ENCODE measurements at regions not wholly inside any gene's neighbourhood (a gene's known extent, or its start where the extent isn't known, plus 50 kb on each side); places are given as distances from the start of the nearest gene placed in this dataset.
"Not testable (repeated sequence)": the region's sequence is repeated elsewhere in the genome, so short reads cannot be mapped to it uniquely, and the experiment has no call there.

- DNase-seq (ENCODE audit: low read depth): no peak
Observed at GRCh38 chr9:73344060-73344459, 192.4 kb downstream of the ANXA1 start.

- no peak for DNase-seq (ENCODE audit: low read depth)
Observed at GRCh38 chr9:73347123-73347522, 195.5 kb downstream of the ANXA1 start.

GRCh38 chr9:73347720-73348119, 196.1 kb downstream of the ANXA1 start:
- DNase-seq (ENCODE audit: low read depth): no peak

DNA sequence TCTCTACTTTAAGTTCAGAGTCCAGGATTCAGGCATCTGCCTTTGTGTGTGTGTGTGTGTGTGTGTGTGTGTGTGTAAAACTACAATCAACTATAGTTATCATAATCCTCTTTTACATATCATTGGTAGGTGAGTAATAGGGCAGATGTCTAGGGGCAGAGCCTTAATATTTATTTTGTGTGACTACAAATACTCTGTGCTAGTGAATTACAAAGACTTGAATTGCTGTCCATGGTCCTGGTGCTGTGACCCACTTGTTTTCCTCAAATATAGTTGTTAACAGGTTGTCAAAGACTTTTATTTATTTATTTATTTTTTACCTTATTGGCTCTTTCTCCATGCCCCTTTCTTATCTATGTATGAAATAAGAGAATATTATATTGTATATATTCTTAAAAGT, 196.8 kb downstream of the ANXA1 start:
- no peak for DNase-seq (ENCODE audit: low read depth)

DNA sequence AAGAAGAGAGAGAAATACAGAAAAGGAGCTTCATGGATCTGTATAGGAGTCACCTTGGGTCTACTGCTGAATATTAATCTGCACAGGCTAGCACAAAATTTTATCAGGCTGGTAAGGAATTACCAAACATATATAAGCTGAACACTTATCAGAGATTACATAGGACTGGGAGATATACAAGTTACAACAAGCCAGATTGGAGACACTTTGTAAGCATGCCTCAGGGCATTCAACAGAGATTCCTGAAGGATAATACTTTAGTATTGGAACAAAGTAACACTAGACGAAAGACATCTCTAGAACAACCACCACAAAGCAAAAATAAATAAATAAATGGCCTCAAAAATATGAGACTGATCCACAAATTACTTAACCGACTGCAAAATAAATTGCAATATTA, 197.8 kb downstream of the ANXA1 start:
- no peak for DNase-seq (ENCODE audit: low read depth)

GRCh38 chr9:73357607-73358006, 205.9 kb downstream of the ANXA1 start:
- DNase-seq (ENCODE audit: low read depth): no peak

GRCh38 chr9:73370053-73370452, 218.4 kb downstream of the ANXA1 start:
- no peak for DNase-seq (ENCODE audit: low read depth)

GRCh38 chr9:73371801-73372200, 220.1 kb downstream of the ANXA1 start:
- no peak for DNase-seq (ENCODE audit: low read depth)

- DNase-seq (ENCODE audit: low read depth): no peak
Observed at GRCh38 chr9:73380411-73380810, 228.7 kb downstream of the ANXA1 start.

DNA sequence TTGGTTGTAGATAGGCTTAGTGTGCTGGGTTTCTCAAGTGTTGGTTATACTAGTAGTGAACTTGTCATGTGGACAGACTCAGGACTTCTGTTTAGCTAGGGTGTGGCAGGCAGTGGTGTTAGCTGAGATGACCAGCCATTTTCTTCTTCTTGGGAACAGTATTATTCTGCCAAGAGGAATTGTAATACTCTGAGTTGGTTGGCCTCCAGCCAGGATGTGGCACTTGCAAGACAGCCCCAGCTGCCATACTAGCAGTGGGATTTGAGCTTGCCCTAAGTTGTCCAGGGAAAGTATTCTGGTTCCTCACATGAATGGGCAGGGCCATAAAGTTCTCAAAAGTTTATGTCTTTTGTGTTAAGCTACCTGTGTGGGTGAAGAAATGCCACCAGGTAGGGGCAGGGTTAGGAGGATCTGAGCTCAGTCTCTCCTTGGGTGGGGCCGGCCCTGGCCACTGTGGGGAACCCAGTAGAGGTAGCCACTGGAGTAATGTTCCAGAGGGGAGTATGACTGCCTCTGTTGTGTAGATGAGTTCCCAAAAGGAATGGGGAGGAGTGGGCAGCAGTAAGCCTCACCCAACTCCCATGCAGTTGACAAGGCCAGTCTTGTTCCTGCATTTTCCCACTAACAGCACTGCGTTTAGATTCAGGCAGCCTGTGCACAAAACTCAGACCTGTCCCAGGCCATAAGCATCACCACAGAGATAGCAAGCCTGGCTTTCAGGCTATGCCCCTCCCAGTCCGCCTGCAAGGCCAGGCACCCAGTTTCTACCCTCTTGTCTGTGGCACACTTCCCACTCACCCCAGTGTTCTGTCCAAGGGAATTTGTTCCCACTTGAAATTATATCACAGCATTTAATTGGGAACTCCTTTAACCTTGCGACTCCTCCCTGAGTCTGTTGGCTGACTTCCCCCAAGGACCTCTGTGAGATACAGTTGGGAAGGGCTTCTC, 250.7 kb downstream of the ANXA1 start:
- no peak for DNase-seq (ENCODE audit: low read depth)

DNA sequence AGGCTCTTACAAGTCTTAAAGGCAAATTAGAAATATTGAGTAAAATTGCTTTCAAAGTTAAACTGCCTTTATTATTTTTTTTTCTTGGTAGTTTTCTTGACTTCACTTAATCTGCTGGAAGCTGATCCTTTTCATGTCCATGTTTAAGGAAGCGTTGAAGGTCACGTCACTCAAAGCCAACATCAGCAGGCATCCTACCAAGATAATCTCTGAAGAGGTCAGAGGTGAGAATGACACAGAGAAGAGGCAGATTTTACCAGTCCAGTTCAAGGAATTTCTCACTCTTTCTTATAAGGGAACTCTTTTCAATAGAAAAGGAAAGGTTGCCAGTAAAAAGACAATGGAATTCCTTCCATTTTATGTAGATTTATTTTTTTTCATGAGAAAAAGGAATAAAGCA, 259.8 kb downstream of the ANXA1 start:
- no peak for DNase-seq (ENCODE audit: low read depth)

- DNase-seq (ENCODE audit: low read depth): no peak
Observed at GRCh38 chr9:73412874-73413273, 261.2 kb downstream of the ANXA1 start.

GRCh38 chr9:73423891-73424290, 272.2 kb downstream of the ANXA1 start:
- no peak for DNase-seq (ENCODE audit: low read depth)

DNA sequence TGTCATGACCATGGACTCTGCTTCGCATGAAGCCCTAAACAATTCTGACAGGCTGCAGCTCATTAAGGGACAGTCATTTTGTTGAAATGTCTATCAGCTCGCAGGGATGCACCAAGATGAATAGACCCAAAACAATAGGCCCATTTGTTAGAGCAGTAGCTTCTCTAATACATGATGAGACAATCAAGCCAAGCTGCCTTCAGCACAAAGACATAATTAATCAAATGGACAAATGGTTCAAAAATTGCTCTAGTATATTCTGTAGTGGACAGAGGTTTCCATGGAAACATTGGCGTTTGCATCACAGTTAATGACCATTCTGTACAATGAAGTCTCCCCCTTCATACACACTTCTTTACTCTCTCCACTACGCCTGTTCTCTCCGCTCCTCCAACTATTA, 274.6 kb downstream of the ANXA1 start:
- DNase-seq (ENCODE audit: low read depth): no peak

GRCh38 chr9:73434826-73435225, 283.2 kb downstream of the ANXA1 start:
- DNase-seq (ENCODE audit: low read depth): no peak

GRCh38 chr9:73437758-73438157, 286.1 kb downstream of the ANXA1 start:
- no peak for DNase-seq (ENCODE audit: low read depth)

- DNase-seq (ENCODE audit: low read depth): not testable (repeated sequence)
Observed at GRCh38 chr9:73439839-73440238, 288.2 kb downstream of the ANXA1 start.

GRCh38 chr9:73441223-73441622, 289.6 kb downstream of the ANXA1 start:
- DNase-seq (ENCODE audit: low read depth): no peak

- DNase-seq (ENCODE audit: low read depth): no peak
Observed at GRCh38 chr9:73441890-73442818, 290.5 kb downstream of the ANXA1 start.

- DNase-seq (ENCODE audit: low read depth): no peak
Observed at GRCh38 chr9:73444821-73445220, 293.2 kb downstream of the ANXA1 start.

- DNase-seq (ENCODE audit: low read depth): not testable (repeated sequence)
Observed at GRCh38 chr9:73445384-73445783, 293.7 kb downstream of the ANXA1 start.

DNA sequence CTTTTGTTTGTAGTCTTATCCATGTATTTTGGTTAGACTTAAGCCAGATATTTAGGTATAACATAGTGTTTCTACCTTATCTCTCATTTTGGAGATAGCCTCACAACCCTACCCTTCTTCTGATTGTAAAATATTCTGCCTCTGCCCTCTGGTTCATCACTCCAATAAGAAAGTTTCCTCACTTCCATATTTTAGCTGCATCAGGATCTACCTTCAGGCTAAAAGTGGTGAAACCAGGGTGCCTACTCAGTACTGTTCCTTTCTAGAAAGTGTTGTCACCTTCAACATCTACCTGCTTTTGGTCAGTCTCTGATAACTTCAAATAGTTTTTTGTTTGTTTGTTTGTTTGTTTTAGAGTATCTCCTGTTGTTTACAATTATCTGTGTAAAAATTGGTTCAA, 294.6 kb downstream of the ANXA1 start:
- DNase-seq (ENCODE audit: low read depth): no peak

- no peak for DNase-seq (ENCODE audit: low read depth)
Observed at GRCh38 chr9:73451003-73451402, 299.3 kb downstream of the ANXA1 start.
